Caco-2 (cell line): ENCODE measurements at regions not wholly inside any gene's neighbourhood (a gene's known extent, or its start where the extent isn't known, plus 50 kb on each side); places are given as distances from the start of the nearest gene placed in this dataset.
A peak's percentile ranks its signal among the peaks of the same experiment; 100 is the strongest.

Experiments used
- BruUV-seq: library from RNA; stranded (reverse); fragments of 400-500 nt; replicated peaks from 2 replicates; lab custom pipeline; 2021; lab: Mats Ljungman, UMichigan
- CTCF ChIA-PET: fragments of 300-600 bp; sonication (Branson Sonifier 250); formaldehyde crosslinking; loops from one replicate; lab custom pipeline; 2022; ENCODE audit warnings: antibody characterized with exemption; lab: Charles Lee
- POLR2A ChIA-PET: fragments of 300-600 bp; sonication (Branson Sonifier 250); formaldehyde crosslinking; loops from one replicate; lab custom pipeline; 2022; ENCODE audit warnings: antibody characterized with exemption; lab: Charles Lee
- DNase-seq, 2 experiments: peaks; one replicate each; pipeline versions ENCODE4 v3.0.0 to v3.0.0-alpha.2; 2020 to 2022
- H3K27me3 ChIP-seq: replicated peaks from 2 replicates; pipeline ENCODE4 v1.6.0; 2011; ENCODE audit warnings: low read length; ENCODE audit not compliant: control insufficient read depth, insufficient read depth
- H3K36me3 ChIP-seq: 2 replicates; pipeline ENCODE4 v1.5.1; 2011; ENCODE audit warnings: low read length; ENCODE audit not compliant: control insufficient read depth, insufficient read depth
- H3K4me1 ChIP-seq: fragments of 250-450 bp; sonication (Bioruptor Pico); 2 replicates; pipeline ENCODE4 v1.5.1; 2020; ENCODE audit warnings: mild to moderate bottlenecking
- H3K4me3 ChIP-seq: 2 replicates; pipeline ENCODE4 v1.5.1; 2011; ENCODE audit warnings: low read depth, mild to moderate bottlenecking, control low read depth, low read length
- H3K9me3 ChIP-seq: fragments of 250-450 bp; sonication (Bioruptor Pico); 2 replicates; pipeline ENCODE4 v1.5.1; 2020; ENCODE audit warnings: mild to moderate bottlenecking, moderate library complexity
- H3K27ac Mint-ChIP-seq: one replicate; pipeline ENCODE4 v1.8.0; 2022; ENCODE audit warnings: mixed read lengths; ENCODE audit not compliant: unreplicated experiment
- H3K27me3 Mint-ChIP-seq: one replicate; pipeline ENCODE4 v1.8.0; 2022; ENCODE audit warnings: mixed read lengths; ENCODE audit not compliant: insufficient read depth, unreplicated experiment
- H3K36me3 Mint-ChIP-seq: one replicate; pipeline ENCODE4 v1.8.0; 2022; ENCODE audit warnings: mild to moderate bottlenecking, mixed read lengths; ENCODE audit not compliant: insufficient read depth, unreplicated experiment
- H3K4me1 Mint-ChIP-seq: one replicate; pipeline ENCODE4 v1.8.0; 2022; ENCODE audit warnings: low read depth, mixed read lengths; ENCODE audit not compliant: unreplicated experiment
- H3K4me3 Mint-ChIP-seq: one replicate; pipeline ENCODE4 v1.8.0; 2022; ENCODE audit warnings: mild to moderate bottlenecking, moderate library complexity, mixed read lengths; ENCODE audit not compliant: unreplicated experiment
- H3K9me3 Mint-ChIP-seq: one replicate; pipeline ENCODE4 v1.8.0; 2022; ENCODE audit warnings: mixed read lengths; ENCODE audit not compliant: unreplicated experiment
- CTCF ChIP-seq, 2 experiments: fragments of 200-600 bp in 1 of 2; IDR thresholded peaks; 1 replicate in 1 of 2; 2 replicates in 1 of 2; pipeline versions ENCODE4 v1.5.1 to v1.8.0; 2011 to 2022; ENCODE audit warnings: antibody characterized with exemption in 1 of 2, control low read depth in 1 of 2, inconsistent platforms in 1 of 2, low read depth in 1 of 2, low read length in 1 of 2, mild to moderate bottlenecking in 1 of 2, moderate library complexity in 1 of 2; ENCODE audit not compliant: insufficient read depth in 1 of 2, severe bottlenecking in 1 of 2, unreplicated experiment in 1 of 2
- intact Hi-C: fragments of 100-400 bp; cut with micrococcal nuclease; formaldehyde crosslinking; loops from one replicate; pipeline ENCODE4 v1.10.0; 2022; ENCODE audit not compliant: unreplicated experiment

- 0 out of 2 replicates have a peak, but pooled peaks cover 5% of the 10 kb centered on the region for H3K4me1 ChIP-seq
- H3K9me3 ChIP-seq: no peaks in the 10 kb centered on the region
- no peaks in the 10 kb centered on the region for H3K27me3 ChIP-seq
- peaks cover 6% of the 10 kb centered on the region for H3K27me3 Mint-ChIP-seq
- intact Hi-C loops: loop anchor here (1.0 to 5.0 kb wide), 4 partner anchors 234 to 787 kb away; no protein-coding TSS in a partner anchor
- no peaks in the 10 kb centered on the region for H3K36me3 ChIP-seq
- H3K9me3 Mint-ChIP-seq: no peaks in the 10 kb centered on the region
- POLR2A ChIA-PET: no interaction called here
- peak; percentile 70 for TF ChIP-seq CTCF (IDR thresholded peaks at IDR 0.05; ENCODE audit: insufficient read depth in 1 of 2, low read depth in 1 of 2, low read length in 1 of 2, severe bottlenecking in 1 of 2, unreplicated experiment in 1 of 2)
- CTCF ChIA-PET: interaction anchor here (0.6 to 1.1 kb wide), 2 partner anchors 233 to 1039 kb away, joined by 3 to 5 read pairs; no protein-coding TSS in a partner anchor
- H3K4me3 Mint-ChIP-seq: no peak overlapping the region
- no peaks in the 10 kb centered on the region for H3K4me1 Mint-ChIP-seq
- DNase-seq: peak; percentile 49 to 59
- H3K36me3 Mint-ChIP-seq: no peaks in the 10 kb centered on the region
- H3K27ac Mint-ChIP-seq: no peak overlapping the region
- no TSS peak for BruUV-seq
- no peak overlapping the region for H3K4me3 ChIP-seq
These were observed 524.2 kb upstream of the DAB2 start for GRCh38 chr5:39948867-39949468.

- Histone ChIP-seq H3K27me3 (no peaks in the 10 kb centered on the region), H3K4me3 (no peak overlapping the region), H3K36me3 (no peaks in the 10 kb centered on the region), H3K4me1 (0 out of 2 replicates have a peak, but pooled peaks cover 5% of the 10 kb centered on the region), H3K9me3 (no peaks in the 10 kb centered on the region)
- POLR2A ChIA-PET: no interaction called here
- CTCF ChIA-PET: interaction anchor here (1.1 kb wide), 1 partner anchor 232 kb away, joined by 5 read pairs; no protein-coding TSS in a partner anchor
- peaks cover 6% of the 10 kb centered on the region for H3K27me3 Mint-ChIP-seq
- no peaks in the 10 kb centered on the region for H3K4me1 Mint-ChIP-seq
- no peak for TF ChIP-seq CTCF (IDR thresholded peaks at IDR 0.05; ENCODE audit: insufficient read depth in 1 of 2, low read depth in 1 of 2, low read length in 1 of 2, severe bottlenecking in 1 of 2, unreplicated experiment in 1 of 2)
- no peaks in the 10 kb centered on the region for H3K9me3 Mint-ChIP-seq
- H3K27ac Mint-ChIP-seq: no peak overlapping the region
- BruUV-seq: no TSS peak
- H3K4me3 Mint-ChIP-seq: no peak overlapping the region
- H3K36me3 Mint-ChIP-seq: no peaks in the 10 kb centered on the region
- intact Hi-C loops: loop anchor here (2.0 to 5.0 kb wide), 2 partner anchors 234 to 371 kb away; no protein-coding TSS in a partner anchor
- DNase-seq: no peak
These were observed 523.6 kb upstream of the DAB2 start for GRCh38 chr5:39948341-39948740.

- intact Hi-C loops: loop anchor here (2.0 to 5.0 kb wide), 2 partner anchors 233 to 370 kb away; no protein-coding TSS in a partner anchor
- no peaks in the 10 kb centered on the region for H3K36me3 ChIP-seq
- Mint-ChIP-seq H3K4me1 (no peaks in the 10 kb centered on the region), H3K9me3 (no peaks in the 10 kb centered on the region), H3K4me3 (no peak overlapping the region), H3K27me3 (peaks cover 3% of the 10 kb centered on the region), H3K27ac (no peak overlapping the region), H3K36me3 (no peaks in the 10 kb centered on the region)
- no peaks in the 10 kb centered on the region for H3K27me3 ChIP-seq
- no TSS peak for BruUV-seq
- 0 out of 2 replicates have a peak, but pooled peaks cover 5% of the 10 kb centered on the region for H3K4me1 ChIP-seq
- POLR2A ChIA-PET: no interaction called here
- CTCF ChIA-PET: no interaction called here
- no peak overlapping the region for H3K4me3 ChIP-seq
- DNase-seq: no peak
- no peaks in the 10 kb centered on the region for H3K9me3 ChIP-seq
- TF ChIP-seq CTCF (IDR thresholded peaks at IDR 0.05; ENCODE audit: insufficient read depth in 1 of 2, low read depth in 1 of 2, low read length in 1 of 2, severe bottlenecking in 1 of 2, unreplicated experiment in 1 of 2): no peak
These were observed 522.9 kb upstream of the DAB2 start for GRCh38 chr5:39947657-39948056.
